NCI-H1417 (cell line): ENCODE measurements at regions not wholly inside any gene's neighbourhood (a gene's known extent, or its start where the extent isn't known, plus 50 kb on each side); places are given as distances from the start of the nearest gene placed in this dataset.
A peak's percentile ranks its signal among the peaks of the same experiment; 100 is the strongest.

ENCODE experiments used
- DNase-seq, 3 experiments: peaks; one replicate each; lab custom pipeline; 2025; lab: John Stamatoyannopoulos, UW

DNA sequence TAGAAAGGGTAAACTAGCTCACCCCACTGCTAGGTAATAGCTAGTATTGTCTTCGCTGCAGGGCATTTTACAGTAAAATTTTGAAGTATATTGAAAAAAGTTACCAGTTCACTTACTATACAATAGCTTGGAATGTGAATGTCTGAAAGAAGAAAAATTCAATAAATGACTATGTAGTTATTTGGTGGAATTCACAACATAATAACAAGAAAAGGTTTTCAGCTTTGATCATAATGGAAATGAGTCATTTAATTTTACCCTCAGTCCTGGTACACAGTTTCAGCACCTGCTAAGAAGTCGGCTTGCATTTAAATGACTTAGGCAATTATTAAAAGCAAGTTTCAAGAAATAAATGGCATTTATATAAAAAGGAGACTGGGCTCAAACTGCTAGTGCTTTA is 90.4 kb downstream of the NUP35 start:
- no peak for DNase-seq

DNA sequence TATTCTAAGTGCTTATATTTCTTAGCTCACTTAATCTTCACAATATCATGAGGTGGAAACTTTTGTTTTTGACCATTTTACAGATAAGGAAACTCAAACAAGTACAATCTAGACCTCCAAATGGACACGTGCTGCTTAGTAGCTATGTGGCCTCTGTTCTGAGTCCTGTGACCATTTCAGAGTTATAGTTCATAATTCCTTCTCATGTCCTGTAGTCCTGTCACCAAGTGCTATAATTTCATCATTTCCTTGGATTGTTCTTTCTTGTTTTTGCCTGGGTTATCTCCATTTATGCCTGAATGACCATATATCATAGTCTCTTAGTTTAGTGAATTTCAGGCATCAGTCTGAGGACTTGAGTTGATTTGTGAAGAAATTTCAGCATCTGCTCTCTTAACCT is 91.7 kb downstream of the NUP35 start:
- no peak for DNase-seq

DNA sequence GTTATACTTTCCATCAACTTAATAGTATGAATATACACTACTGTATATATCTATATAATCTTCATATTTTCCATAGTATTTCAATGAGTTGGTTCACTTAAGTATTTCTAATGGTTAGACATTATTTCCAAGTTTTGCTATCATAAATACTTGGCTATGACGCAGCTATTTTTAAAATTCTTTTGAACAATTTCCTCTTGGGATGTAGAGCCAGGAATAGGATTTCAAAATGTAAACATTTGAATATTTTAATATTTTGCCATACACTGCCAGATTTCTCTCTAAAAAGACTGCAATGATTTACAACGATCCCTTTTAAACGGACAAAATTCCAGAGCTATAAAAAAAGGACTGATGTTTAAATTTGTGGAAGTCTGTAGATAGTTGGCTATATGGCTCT is 95.6 kb downstream of the NUP35 start:
- DNase-seq: no peak

DNA sequence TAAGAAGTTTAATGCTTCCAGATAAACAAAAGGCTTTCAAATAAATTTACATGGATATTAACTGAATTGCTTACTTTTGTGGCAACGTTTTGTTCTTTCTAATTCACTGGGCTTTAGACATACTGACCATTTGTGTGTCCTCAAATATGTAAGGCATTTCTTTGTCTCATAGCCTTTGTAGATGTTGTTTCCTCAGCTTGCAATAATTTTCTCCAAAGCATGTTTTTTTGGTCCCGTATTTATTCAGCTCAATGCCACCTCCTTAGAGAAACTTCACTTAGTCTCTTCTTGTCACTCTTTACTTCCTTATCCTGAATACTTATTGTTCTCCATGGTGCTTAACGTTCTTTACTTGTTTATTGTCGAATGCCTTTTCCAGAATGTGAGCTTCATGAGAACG is 98.5 kb downstream of the NUP35 start:
- DNase-seq: no peak

DNA sequence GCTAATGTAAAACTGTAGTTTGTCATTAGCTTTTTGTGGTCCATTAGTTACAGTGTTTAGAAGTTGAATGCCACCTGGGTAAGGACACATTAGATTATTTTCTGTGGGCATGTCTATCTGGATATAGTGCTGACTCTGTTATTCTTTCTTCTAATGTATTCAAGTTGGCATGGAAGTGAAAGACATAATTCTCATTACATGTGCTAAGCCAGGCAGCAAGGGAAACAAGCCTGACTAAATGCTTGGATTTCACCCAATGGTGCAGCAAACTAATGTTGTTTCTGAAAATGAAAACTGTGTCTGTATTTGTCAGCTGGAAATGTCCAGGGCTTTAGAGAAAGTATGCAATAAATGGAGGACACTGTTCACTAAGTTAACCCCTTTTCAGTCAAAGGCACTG is 100.7 kb downstream of the NUP35 start:
- no peak for DNase-seq

DNA sequence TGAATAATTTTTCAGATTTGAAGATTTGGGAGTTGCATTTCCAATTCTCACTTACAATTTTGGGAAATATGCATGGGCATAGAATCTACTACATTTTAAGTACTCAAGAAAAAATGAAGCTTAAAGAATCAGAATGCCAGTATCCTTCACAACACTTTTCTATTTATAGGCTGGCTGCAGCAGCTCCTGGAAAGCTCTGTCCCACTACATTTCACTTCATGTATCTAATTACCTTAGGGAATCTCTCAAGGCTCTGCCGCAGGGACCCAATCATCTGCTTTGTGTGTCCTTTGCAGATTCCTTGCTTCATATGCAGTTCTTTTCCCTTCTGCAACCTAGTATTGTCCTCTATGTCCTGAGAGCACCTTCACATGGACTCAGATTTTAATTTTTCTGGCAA is 102.9 kb downstream of the NUP35 start:
- no peak for DNase-seq

DNA sequence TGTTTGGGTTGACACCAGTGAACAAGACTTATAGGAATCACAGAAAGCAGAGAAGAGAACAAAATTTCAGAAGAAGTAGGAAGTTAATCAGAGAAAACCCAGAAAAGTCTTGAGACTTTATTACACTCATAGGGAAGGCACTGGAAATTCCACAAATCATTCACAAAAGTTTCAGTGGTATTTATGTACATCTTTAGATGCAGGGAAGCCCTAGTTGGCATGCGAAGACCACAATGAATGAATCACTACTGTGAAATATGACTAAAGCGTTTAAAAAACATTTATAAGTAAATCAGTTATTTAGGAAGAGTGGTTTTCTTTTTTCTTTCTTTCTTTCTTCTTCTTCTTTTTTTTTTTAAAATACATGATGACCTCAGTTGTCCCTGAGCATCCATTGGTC is 105.1 kb downstream of the NUP35 start:
- DNase-seq: no peak

DNA sequence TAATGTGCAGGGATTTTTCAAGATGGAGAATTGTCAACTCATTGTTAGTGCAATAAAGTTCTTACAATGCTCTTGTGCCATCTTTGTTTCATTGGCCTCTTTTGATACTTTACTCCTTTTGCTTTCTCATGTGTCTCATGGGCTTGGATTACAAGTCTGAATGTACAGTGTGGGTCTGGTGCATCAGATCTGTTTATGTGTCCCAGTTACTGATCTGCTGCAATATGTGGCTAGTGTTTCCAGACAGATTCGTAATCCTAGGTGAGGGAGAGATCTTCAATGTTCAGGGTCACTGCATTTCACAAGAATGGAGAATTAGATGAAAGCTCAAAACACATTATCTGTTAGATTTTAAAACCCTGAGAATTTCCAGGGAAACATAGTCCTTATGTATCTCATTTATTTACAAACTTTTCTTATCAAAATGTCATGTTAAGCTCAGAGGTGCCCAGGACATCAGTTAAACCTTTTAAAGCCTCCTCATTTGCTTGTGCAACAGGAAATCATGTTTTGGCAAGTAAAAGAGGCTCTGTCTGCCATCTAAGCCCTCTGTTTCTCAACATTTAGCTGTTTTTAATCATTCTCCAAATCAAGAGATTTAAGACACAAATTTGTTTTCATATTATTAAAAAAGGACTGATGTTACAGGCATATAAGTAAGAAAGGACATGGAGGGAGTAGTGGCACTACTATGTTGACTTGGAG is 108.1 kb downstream of the NUP35 start:
- no peak for DNase-seq

DNA sequence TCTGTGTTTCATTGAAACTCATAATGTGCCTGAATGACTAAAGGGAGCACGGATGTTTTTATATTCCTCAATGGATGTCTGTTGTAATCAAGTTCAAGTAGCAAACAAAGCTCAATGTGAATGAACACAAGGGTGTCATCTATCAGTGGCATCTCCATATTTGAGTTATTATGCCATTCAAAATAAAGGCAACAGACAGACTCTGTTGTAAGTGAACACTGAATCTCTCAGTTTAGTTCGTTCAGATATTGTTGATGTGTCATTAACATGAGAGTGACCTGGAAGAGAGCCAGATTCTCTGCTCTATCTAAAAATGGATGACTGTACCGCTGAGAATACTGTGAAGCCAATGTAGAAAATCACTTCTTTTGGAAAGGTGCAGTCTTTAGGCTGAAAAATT is 118.7 kb downstream of the NUP35 start:
- DNase-seq: peak; percentile 24 to 70 (median 54)

DNA sequence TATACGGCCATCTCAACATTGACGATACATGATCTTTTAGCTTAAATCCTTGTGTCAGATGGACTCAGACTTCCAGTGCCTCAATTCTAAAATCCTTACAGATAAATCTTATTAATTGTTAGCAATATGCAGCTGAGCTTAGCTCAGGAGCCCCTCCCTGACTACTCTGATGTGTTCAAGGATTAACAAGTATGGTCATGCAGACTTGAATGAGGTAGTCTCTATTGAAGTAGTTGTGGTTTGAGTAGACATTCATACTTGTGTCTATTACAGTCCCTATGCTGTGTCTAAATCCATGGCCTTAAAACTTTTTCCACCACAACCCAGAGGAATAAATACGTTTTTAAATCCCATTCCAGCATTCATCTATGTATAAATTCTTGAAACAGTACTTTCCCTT is 119.5 kb downstream of the NUP35 start:
- DNase-seq: peak in 1 of 3 experiments; percentile 28

DNA sequence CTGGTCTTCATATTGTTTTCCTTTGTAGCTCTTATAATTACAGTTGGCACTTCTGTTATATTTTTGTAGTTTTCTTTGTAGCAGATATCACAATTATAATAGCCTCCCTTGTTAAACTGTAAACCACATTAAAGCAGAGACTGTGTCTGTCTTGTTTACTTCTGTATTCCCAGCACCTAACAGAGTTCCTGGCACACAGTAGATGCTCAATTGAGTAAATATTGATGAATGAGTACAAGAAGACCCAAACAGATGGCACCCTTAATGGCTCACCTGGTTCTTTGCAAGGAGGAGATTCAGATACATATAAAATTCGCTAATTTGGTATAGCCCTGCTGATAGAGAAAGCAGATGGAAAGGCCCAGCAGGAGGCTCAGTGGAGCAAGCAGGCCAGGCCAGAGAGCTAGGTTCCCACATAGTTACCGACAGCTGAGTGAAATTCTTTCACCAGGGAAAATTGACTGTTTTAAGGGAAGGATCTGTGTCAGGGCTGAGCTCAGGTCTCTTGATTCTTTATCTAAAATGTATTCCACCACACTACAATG is 120.1 kb downstream of the NUP35 start:
- peak in 1 of 3 experiments; percentile 39 for DNase-seq

DNA sequence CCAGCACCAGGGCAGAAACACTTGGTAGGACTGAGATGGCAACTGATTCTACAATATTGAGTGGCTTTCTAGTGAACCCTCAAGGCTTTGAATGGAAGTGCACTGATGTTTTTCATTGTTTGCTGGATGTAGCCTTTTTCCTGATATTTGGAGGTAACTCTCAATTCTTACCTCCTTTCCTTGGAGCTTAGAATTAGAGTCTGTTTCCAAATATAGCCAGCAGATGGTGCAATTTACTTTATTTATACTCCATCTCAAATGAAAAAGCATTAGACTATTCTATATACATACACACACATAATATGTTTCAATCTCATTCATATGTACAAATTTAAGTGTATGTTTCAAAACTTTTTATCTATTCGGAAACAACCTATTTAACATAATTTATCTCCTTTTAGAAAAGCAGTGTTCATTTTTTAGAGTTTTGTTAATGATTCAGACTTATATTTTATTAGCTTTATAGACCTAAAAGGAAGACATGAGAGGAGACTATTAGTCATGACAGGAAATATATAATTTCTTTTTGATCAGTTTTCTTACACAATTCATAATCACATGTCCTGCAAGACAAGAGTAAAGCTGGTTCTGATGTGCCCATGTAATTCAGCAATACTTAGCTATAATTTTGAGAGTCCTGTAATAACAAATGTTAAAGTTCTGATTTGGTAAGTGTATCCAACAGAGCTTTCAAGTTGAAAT is 124.8 kb downstream of the NUP35 start:
- DNase-seq: peak in 2 of 3 experiments; percentile 7 to 68

DNA sequence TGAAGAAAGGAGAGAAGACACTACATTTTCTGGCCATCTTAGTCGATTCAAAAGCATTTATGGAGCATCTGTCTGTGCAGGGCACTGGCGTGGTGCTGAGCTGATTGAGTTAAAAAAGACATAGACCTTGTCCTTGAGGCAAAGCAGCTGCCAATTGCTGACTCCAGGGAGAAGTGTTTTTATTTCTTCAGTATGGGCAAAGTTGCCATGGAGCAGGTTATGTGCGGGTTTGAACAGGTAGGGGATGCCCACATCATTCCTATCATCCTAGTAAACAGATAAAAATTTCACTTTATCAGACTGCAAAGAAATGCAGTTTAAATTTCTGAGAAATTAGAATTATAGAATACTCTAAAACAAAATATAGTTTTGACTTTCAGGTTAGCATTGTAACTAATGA is 125.8 kb downstream of the NUP35 start:
- DNase-seq: no peak

DNA sequence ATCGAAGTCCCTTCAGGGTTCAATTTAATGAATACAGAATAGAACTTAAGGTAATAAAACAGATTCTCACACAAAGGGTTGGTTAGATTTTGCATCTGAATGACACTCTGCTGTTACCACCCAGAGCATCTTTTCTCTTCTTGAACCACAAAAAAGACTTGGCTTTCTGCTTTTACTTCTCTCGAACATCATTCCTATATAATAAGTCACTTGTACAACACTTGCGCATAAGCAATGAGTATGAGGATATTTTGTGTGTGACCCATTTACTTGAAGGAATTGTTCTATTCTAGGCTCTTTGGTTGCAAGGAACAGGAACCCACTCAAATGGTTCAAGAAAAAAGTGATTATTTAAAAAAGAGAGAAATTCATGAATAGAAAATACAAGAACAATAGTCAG is 126.2 kb downstream of the NUP35 start:
- no peak for DNase-seq

DNA sequence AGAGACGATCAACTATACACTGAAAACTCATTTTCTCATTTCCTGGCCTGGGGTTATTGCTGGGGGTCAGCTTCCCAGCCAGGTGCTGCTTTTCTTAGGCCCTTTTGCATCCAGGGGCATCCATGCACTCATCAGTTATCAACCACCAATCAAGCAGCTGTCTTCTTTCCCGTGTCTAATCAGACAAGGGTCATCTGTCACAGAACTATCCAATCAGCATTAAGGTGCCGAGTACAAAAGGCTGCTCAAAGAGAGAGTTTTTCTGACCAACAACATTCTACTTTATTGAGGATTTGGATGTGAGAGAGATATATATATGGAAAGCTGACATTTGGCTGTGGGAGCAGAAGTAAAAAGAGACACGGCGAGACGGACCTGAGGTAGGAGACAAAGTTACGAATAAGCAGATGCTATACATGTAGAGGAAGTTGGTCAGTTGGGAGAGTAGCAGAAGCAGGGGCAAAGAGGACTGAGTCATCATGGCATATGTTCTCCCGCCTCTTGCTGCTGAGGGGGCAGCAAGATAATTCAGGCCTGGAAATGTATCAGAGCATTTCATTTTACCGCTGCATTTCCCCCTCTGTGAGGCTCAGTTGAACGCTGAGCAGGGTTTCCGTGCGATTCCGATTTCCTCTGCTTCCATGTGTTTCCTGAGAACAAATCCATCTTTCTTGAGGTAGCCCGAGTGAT is 129.3 kb downstream of the NUP35 start:
- DNase-seq: no peak

DNA sequence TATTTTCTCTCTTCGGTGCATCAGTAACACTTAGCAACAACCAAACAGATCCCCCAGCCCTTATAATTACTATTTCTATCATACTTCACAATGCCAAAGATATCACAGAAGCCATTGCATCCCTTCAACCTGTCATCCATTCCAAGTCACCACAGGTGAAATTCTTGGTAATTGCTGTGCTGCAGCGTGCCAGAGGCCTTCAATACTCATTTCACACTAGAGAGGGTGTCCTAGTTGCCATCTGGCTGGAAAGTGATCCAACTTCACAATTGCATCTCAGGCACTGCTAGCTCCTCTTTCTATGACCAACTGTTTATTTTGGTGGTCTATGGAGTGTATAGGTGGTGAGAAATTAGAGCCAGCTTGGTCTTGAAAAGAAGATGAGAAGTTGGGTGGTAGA is 131.2 kb downstream of the NUP35 start:
- DNase-seq: no peak

DNA sequence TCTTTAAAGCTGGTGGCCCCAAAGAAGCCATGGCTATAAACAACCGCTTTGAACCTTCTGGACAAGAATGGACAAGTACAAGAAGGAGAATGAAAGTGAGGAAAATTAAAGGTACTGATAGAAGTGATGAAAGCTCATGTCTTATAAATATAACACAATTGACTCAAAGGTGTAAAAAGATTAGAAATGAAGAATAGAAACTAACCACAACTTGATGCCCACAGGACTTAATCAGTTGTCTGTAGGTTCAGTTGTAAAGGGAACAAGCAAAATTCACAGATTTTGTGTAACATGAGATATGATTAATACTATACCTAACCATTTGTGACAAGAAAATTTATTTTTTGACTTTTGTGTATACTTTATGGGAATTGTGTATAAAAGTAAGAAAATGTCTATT is 135.7 kb downstream of the NUP35 start:
- no peak for DNase-seq

DNA sequence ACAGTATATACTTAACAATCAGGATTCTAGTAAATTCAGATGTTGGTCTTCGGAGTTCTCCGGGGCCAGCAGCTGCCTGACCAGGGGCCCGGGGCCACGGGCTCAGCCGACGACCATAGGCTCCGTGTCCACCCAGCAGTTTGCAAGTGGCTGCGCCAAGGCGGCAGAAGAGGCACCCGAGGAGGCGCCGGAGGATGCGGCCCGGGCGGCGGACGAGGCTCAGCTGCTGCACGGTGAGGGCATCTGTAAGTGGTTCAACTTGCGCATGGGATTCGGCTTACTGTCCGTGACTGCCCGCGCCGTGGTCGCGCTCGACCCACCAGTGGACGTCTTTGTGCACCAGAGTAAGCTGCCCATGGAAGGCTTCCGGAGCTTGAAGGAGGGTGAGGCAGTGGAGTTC is 136.3 kb downstream of the NUP35 start:
- DNase-seq: no peak

DNA sequence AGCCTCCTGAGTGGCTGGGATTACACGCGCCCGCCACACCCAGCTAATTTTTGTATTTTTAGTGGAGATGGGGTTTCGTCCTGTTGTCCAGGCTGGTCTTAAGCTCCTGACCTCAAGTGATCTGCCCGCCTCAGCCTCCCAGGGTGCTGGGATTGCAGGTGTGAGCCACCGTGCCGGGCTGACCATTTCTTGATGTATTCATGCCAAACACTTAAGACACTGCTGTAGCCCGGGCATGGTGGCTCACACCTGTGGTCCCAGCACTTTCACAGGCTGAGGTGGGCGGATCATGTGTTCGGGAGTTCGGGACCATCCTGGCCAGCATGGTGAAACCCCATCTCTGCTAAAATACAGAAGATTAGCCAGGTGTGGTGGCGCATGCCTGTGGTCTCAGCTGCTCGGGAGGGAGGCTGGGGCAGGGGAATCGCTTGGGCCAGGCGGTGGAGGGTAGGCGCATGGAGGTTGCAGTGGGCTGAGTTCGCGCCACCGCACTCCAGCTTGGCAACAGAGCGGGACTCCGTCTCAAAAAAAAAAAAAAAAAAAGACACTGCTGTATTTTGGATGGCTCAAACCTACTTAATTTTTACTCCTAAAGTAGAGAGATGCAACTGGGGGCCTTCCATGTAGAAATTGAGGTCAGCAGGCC is 140.8 kb downstream of the NUP35 start:
- no peak for DNase-seq

DNA sequence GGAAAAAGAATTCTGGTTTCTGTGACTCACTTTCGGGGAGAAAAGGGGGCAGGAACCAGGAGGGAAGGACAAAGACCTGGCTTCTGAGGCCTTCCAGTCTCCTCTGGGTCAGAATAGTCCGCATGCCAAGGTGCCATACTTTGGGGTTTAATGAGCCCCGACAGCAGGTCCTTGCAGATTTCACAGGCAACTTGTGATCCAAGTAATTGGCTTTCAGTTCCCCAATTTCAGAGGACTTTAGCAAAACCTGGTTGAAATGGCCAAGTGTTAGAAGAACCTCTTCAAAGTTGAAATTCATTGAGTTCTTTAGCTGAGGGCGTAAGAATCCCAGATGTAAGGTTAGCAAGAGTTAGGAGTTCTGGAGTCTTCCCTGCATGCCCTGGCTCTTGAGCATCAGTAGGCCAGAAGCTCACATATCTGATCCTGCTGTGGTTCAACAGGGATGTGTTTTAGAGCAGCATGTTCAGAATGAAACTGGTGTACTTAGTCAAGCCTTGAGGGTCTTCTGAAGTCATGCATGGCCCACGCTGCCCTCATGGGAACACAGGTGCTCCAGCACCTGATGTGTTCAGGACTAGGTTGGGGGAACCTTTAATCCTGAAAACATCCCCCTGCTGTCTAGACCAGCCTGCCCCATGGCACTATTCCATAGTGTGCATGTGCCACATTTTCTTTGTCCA is 143.0 kb downstream of the NUP35 start:
- DNase-seq: no peak

DNA sequence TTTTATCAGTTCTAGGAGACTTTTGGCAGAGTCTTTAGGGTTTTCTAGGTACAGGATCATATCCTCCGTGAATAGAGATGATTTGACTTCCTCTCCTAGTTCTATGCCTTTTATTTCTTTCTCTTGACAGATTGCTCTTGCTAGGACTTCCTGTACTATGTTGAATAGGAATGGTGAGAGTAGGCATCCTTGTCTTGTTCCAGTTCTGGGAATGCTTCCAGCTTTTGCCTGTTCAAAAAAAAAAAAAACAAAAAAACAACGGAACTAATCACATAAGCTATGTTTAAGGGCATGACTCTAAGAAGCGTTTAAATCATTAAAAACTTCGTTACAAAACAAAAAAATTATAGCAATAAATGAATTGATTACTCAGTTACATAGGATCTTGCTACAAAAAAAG is 145.7 kb downstream of the NUP35 start:
- DNase-seq: no peak

DNA sequence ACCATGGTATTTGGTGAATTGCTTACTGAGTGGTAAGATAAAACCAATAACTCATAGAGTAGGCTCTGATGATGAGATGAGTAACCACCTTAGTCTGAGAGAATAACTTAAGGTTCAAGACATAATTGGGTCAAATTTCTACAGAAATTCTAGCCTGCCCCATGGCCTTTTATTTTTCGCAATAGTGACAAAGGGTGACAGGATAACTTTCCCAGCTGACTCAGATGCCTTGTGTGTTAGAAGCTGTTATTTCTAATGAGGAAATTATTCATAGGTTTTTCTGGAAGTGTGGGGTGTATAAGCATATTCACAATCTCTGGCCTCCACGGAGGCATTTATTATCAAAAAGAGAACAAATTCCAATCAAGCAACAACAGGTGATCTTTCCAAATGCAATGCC is 159.0 kb downstream of the NUP35 start:
- no peak for DNase-seq
